Hepatocyte (in vitro differentiated cells): ENCODE measurements at regions not wholly inside any gene's neighbourhood (a gene's known extent, or its start where the extent isn't known, plus 50 kb on each side); places are given as distances from the start of the nearest gene placed in this dataset.

Experiments used
- EZH2phosphoT487 ChIP-seq: fragments of 200-600 bp; sonication (generic); IDR thresholded peaks from one replicate; pipeline ENCODE4 v1.6.1; 2018; ENCODE audit warnings: antibody characterized with exemption, mild to moderate bottlenecking, low read depth, moderate library complexity; ENCODE audit not compliant: unreplicated experiment, severe bottlenecking
- TF ChIP-seq, protein P1 (sequence below): fragments of 200-600 bp; sonication (generic); IDR thresholded peaks from 2 replicates; pipeline ENCODE4 v1.5.1; 2016; ENCODE audit warnings: antibody characterized with exemption, mild to moderate bottlenecking; ENCODE audit not compliant: poor library complexity

DNA sequence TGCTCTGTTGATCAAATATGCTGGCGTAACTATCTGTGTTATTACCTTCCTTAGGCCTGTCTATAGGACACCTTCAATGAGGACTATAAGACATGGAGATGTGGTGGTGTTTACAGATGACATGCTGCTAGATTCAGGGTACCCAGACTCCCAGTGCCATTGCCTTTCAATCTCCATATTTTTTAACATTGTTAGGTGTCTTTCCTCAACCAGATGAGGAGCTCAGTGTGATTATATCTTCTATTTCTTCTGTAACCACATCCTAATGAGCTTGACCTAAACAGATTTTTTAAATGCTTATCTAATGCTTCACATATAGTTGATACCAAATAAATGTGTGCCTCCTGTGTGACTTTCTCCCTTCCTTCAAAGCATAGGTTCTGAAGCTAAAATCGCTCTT, 730.1 kb upstream of the NR2F2 start:
- TF ChIP-seq, protein P1, sequence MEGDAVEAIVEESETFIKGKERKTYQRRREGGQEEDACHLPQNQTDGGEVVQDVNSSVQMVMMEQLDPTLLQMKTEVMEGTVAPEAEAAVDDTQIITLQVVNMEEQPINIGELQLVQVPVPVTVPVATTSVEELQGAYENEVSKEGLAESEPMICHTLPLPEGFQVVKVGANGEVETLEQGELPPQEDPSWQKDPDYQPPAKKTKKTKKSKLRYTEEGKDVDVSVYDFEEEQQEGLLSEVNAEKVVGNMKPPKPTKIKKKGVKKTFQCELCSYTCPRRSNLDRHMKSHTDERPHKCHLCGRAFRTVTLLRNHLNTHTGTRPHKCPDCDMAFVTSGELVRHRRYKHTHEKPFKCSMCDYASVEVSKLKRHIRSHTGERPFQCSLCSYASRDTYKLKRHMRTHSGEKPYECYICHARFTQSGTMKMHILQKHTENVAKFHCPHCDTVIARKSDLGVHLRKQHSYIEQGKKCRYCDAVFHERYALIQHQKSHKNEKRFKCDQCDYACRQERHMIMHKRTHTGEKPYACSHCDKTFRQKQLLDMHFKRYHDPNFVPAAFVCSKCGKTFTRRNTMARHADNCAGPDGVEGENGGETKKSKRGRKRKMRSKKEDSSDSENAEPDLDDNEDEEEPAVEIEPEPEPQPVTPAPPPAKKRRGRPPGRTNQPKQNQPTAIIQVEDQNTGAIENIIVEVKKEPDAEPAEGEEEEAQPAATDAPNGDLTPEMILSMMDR: no peak
- no peak for TF ChIP-seq EZH2phosphoT487
